Pancreas (tissue), 10 donors: ENCODE measurements at regions not wholly inside any gene's neighbourhood (a gene's known extent, or its start where the extent isn't known, plus 50 kb on each side); places are given as distances from the start of the nearest gene placed in this dataset.

Experiments
- ATAC-seq, 4 donors: fragments of 200-7000 bp; cut with Tn5 transposase; one replicate each; pipeline versions ENCODE4 v1.8.0 to v1.9.1; 2020; ENCODE audit warnings: mild to moderate bottlenecking in 4 of 4, moderate library complexity in 4 of 4
- DNase-seq, 6 donors: peaks; one replicate each; pipeline ENCODE4 v3.0.0-alpha.2; 2020
- FAIRE-seq: peaks from 2 replicates; lab custom pipeline; 2012; peaks lifted over from hg19 to GRCh38; lab: Jason Lieb, UNC
- H3K27ac ChIP-seq, 4 donors: fragments of 200-600 bp; sonication (generic); 1 replicate in 3 of 4; 2 replicates in 1 of 4; pipeline versions ENCODE4 v1.5.0 to v1.8.0; 2020
- H3K27me3 ChIP-seq, 4 donors: fragments of 200-600 bp; one replicate each; pipeline ENCODE4 v1.8.0; 2021
- H3K36me3 ChIP-seq, 3 donors: fragments of 200-600 bp; sonication (generic) in 1 of 3; one replicate each; pipeline versions ENCODE4 v1.5.0 to v1.8.0; 2020 to 2021
- H3K4me1 ChIP-seq, 3 donors: fragments of 200-600 bp; one replicate each; pipeline ENCODE4 v1.8.0; 2021
- H3K4me3 ChIP-seq, 4 donors: fragments of 200-600 bp; sonication (generic) in 2 of 4; one replicate each; pipeline versions ENCODE4 v1.5.0 to v1.8.0; 2020 to 2021
- H3K9me3 ChIP-seq, 4 donors: fragments of 200-600 bp; one replicate each; pipeline ENCODE4 v1.8.0; 2021
- WGBS, 2 donors: extraction: QIAGEN DNeasy Blood & Tissue Kit; methylation state at CpG; one replicate each; pipeline ENCODE4 v1.1.7; 2013; 5-methylcytosine and 5-hydroxymethylcytosine counted together
- intact Hi-C, 3 donors: fragments of 100-400 bp; cut with DNase I; formaldehyde crosslinking; loops; one replicate each; pipeline versions ENCODE4 v1.11.1 to v1.14.2; 2022
- TF ChIP-seq, protein P1 (sequence below), 4 donors: fragments of 200-600 bp; sonication (generic) in 3 of 4; IDR thresholded peaks; one replicate each; pipeline versions ENCODE4 v1.5.0 to v1.8.0; 2021; ENCODE audit warnings: antibody characterized with exemption in 4 of 4
- donor health status: healthy with polysubstance abuse.
- donor health status: DM: no; HTN: no; CAD: no; lungs with moderate emphysema.
- donor health status: DM: no; HTN: no; CAD: no.
- donor health status: control.
- donor health status: control.
- donor health status: Bipolar disorder and iron deficiency.
- donor health status: DM: yes; HTN: yes; CAD: no.
- donor health status: DM: no; HTN: no; CAD: no.
- donor health status: DM: no; HTN: no; CAD: no.
- donor health status: DM: yes; HTN: yes; CAD: no.

GRCh38 chr12:88723219-88723618 is 142.9 kb upstream of the KITLG start:
- Histone ChIP-seq H3K27ac (no peak overlapping the region), H3K36me3 (no peaks in the 10 kb centered on the region), H3K4me1 (peaks cover 0 to 4% (median 0%) of the 10 kb centered on the region in 3 donors), H3K4me3 (no peak overlapping the region), H3K27me3 (no peaks in the 10 kb centered on the region), H3K9me3 (no peaks in the 10 kb centered on the region)
- ATAC-seq (no peak), DNase-seq (no peak), FAIRE-seq (no peak)
- WGBS, 2 donors, result 93 to 94% methylated on average over 3 of the region's 3 CpGs
- intact Hi-C loops, result no loop called here
- TF ChIP-seq, protein P1, sequence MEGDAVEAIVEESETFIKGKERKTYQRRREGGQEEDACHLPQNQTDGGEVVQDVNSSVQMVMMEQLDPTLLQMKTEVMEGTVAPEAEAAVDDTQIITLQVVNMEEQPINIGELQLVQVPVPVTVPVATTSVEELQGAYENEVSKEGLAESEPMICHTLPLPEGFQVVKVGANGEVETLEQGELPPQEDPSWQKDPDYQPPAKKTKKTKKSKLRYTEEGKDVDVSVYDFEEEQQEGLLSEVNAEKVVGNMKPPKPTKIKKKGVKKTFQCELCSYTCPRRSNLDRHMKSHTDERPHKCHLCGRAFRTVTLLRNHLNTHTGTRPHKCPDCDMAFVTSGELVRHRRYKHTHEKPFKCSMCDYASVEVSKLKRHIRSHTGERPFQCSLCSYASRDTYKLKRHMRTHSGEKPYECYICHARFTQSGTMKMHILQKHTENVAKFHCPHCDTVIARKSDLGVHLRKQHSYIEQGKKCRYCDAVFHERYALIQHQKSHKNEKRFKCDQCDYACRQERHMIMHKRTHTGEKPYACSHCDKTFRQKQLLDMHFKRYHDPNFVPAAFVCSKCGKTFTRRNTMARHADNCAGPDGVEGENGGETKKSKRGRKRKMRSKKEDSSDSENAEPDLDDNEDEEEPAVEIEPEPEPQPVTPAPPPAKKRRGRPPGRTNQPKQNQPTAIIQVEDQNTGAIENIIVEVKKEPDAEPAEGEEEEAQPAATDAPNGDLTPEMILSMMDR (IDR thresholded peaks at IDR 0.05), result no peak

- no peak overlapping the region for H3K27ac ChIP-seq
- WGBS, 2 donors, result 56 to 63% methylated on average over 5 of the region's 5 CpGs
- TF ChIP-seq, protein P1 (IDR thresholded peaks at IDR 0.05), result no peak
- H3K27me3 ChIP-seq, result no peaks in the 10 kb centered on the region
- intact Hi-C loops, result no loop called here
- H3K4me3 ChIP-seq, result no peak overlapping the region
- no peaks in the 10 kb centered on the region for H3K9me3 ChIP-seq
- FAIRE-seq, result no peak
- DNase-seq, result no peak
- no peaks in the 10 kb centered on the region for H3K36me3 ChIP-seq
- H3K4me1 ChIP-seq, result peaks cover 2 to 12% (median 8%) of the 10 kb centered on the region in 3 donors
- no peak for ATAC-seq
These were observed 140.7 kb upstream of the KITLG start for GRCh38 chr12:88720785-88721650.

GRCh38 chr12:88720231-88720630 is 140.0 kb upstream of the KITLG start:
- H3K4me1 ChIP-seq, result peaks cover 2 to 9% (median 8%) of the 10 kb centered on the region in 3 donors
- H3K9me3 ChIP-seq, result no peaks in the 10 kb centered on the region
- no peaks in the 10 kb centered on the region for H3K36me3 ChIP-seq
- TF ChIP-seq, protein P1 (IDR thresholded peaks at IDR 0.05), result no peak
- DNase-seq (no peak), ATAC-seq (no peak), FAIRE-seq (no peak)
- no peak overlapping the region for H3K4me3 ChIP-seq
- intact Hi-C loops, result no loop called here
- H3K27ac ChIP-seq, result no peak overlapping the region
- H3K27me3 ChIP-seq, result no peaks in the 10 kb centered on the region

- FAIRE-seq (no peak), ATAC-seq (no peak), DNase-seq (no peak)
- Histone ChIP-seq H3K9me3 (no peaks in the 10 kb centered on the region), H3K4me3 (no peak overlapping the region), H3K27me3 (no peaks in the 10 kb centered on the region), H3K36me3 (no peaks in the 10 kb centered on the region), H3K4me1 (peaks cover 2 to 9% (median 8%) of the 10 kb centered on the region in 3 donors), H3K27ac (no peak overlapping the region)
- intact Hi-C loops, result no loop called here
- TF ChIP-seq, protein P1 (IDR thresholded peaks at IDR 0.05), result no peak
These were observed 136.9 kb upstream of the KITLG start for GRCh38 chr12:88717188-88717587.

DNA sequence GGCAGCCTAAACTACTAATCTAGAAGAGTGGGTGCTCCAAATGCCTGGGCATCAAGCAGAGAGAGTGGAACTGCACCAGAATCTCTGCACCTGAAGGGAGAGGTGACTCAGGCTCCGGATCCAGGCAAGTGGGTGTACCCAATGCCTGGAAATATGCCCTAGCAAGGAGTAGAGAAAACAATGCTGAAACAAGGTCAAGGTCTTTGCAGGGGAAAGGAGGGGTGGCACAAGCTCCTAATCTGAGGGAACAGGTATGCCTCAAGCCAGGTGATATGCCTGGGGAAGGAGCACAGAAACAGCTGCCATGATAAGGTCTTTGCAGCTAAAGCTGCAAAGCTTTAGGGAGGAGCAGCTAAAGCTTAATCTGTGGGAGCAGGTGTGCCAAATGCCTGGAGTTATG is 136.0 kb upstream of the KITLG start:
- H3K36me3 ChIP-seq, result no peaks in the 10 kb centered on the region
- ATAC-seq (peak; percentile 97 to 99 (median 98)), DNase-seq (peak in 4 of 6 donors; percentile 51 to 81 (median 80)), FAIRE-seq (no peak)
- no peaks in the 10 kb centered on the region for H3K27me3 ChIP-seq
- 26 to 28% methylated on average over 1 of the region's 1 CpG for WGBS, 2 donors
- TF ChIP-seq, protein P1 (IDR thresholded peaks at IDR 0.05), result no peak
- H3K4me1 ChIP-seq, result peaks cover 2 to 9% (median 8%) of the 10 kb centered on the region in 3 donors
- no peak overlapping the region for H3K27ac ChIP-seq
- H3K4me3 ChIP-seq, result no peak overlapping the region
- H3K9me3 ChIP-seq, result no peaks in the 10 kb centered on the region
- intact Hi-C loops, result no loop called here
